Activated CD4-positive, alpha-beta T cell treated with anti-CD3 and anti-CD28 coated beads for 36 hours (primary cell): ENCODE measurements at regions not wholly inside any gene's neighbourhood (a gene's known extent, or its start where the extent isn't known, plus 50 kb on each side); places are given as distances from the start of the nearest gene placed in this dataset.

ENCODE experiments used
- ATAC-seq: fragments of 200-7000 bp; cut with Tn5 transposase; one replicate; pipeline ENCODE4 v1.10.0; 2021; ENCODE audit warnings: mild to moderate bottlenecking, moderate library complexity
- CTCF ChIA-PET: fragments of 350-600 bp; sonication (Branson Sonifier 250); formaldehyde crosslinking; loops from one replicate; lab custom pipeline; 2021; ENCODE audit warnings: antibody characterized with exemption; lab: Charles Lee
- POLR2A ChIA-PET: fragments of 350-600 bp; sonication (Branson Sonifier 250); formaldehyde crosslinking; loops from one replicate; lab custom pipeline; 2021; ENCODE audit warnings: antibody characterized with exemption, inconsistent platforms; lab: Charles Lee
- DNase-seq: peaks from one replicate; pipeline ENCODE4 v3.0.0-alpha.2; 2020
- H3K27ac Mint-ChIP-seq: one replicate; pipeline ENCODE4 v1.8.0; 2021; ENCODE audit warnings: mixed read lengths
- H3K27me3 Mint-ChIP-seq: one replicate; pipeline ENCODE4 v1.8.0; 2021; ENCODE audit warnings: mixed read lengths
- H3K36me3 Mint-ChIP-seq: one replicate; pipeline ENCODE4 v1.8.0; 2021; ENCODE audit warnings: low read depth, mixed read lengths
- H3K4me1 Mint-ChIP-seq: one replicate; pipeline ENCODE4 v1.8.0; 2021; ENCODE audit warnings: mixed read lengths
- H3K4me3 Mint-ChIP-seq: one replicate; pipeline ENCODE4 v1.8.0; 2021; ENCODE audit warnings: mild to moderate bottlenecking, moderate library complexity, mixed read lengths
- H3K9me3 Mint-ChIP-seq: one replicate; pipeline ENCODE4 v1.8.0; 2021; ENCODE audit warnings: low read depth, mixed read lengths
- intact Hi-C, 2 experiments: fragments of 100-400 bp; cut with DNase I in 1 of 2; cut with micrococcal nuclease in 1 of 2; formaldehyde crosslinking; loops; one replicate each; pipeline versions ENCODE4 v1.14.2 to v1.15.1; 2022 to 2024; cut with DNase I, micrococcal nuclease

GRCh38 chr11:116409238-116409637 lies 363.5 kb downstream of the BUD13 start:
- Mint-ChIP-seq H3K27me3 (peaks cover 5% of the 10 kb centered on the region), H3K27ac (no peak overlapping the region), H3K4me3 (no peak overlapping the region), H3K36me3 (no peaks in the 10 kb centered on the region), H3K9me3 (no peaks in the 10 kb centered on the region), H3K4me1 (no peaks in the 10 kb centered on the region)
- ATAC-seq, result no peak
- intact Hi-C loops, result no loop called here
- no peak for DNase-seq
- POLR2A ChIA-PET, result no interaction called here
- CTCF ChIA-PET, result no interaction called here

GRCh38 chr11:116406042-116406441 lies 366.7 kb downstream of the BUD13 start:
- H3K36me3 Mint-ChIP-seq, result no peaks in the 10 kb centered on the region
- H3K9me3 Mint-ChIP-seq, result no peaks in the 10 kb centered on the region
- H3K4me1 Mint-ChIP-seq, result no peaks in the 10 kb centered on the region
- ChIA-PET POLR2A (no interaction called here), CTCF (no interaction called here)
- peaks cover 2% of the 10 kb centered on the region for H3K27me3 Mint-ChIP-seq
- no peak overlapping the region for H3K4me3 Mint-ChIP-seq
- no peak for DNase-seq
- no peak for ATAC-seq
- intact Hi-C loops, result no loop called here
- H3K27ac Mint-ChIP-seq, result no peak overlapping the region

GRCh38 chr11:116404462-116404798 lies 368.4 kb downstream of the BUD13 start:
- POLR2A ChIA-PET, result no interaction called here
- Mint-ChIP-seq H3K9me3 (no peaks in the 10 kb centered on the region), H3K27ac (no peak overlapping the region), H3K4me3 (no peak overlapping the region), H3K27me3 (no peaks in the 10 kb centered on the region), H3K36me3 (no peaks in the 10 kb centered on the region), H3K4me1 (no peaks in the 10 kb centered on the region)
- intact Hi-C loops, result no loop called here
- CTCF ChIA-PET, result interaction anchor here (0.5 kb wide), 1 partner anchor 17 kb away, joined by 3 read pairs; no protein-coding TSS in a partner anchor
- ATAC-seq, result no peak
- DNase-seq, result no peak

GRCh38 chr11:116403794-116404461 lies 368.9 kb downstream of the BUD13 start:
- Mint-ChIP-seq H3K9me3 (no peaks in the 10 kb centered on the region), H3K4me3 (no peak overlapping the region), H3K27ac (no peak overlapping the region), H3K36me3 (no peaks in the 10 kb centered on the region), H3K4me1 (no peaks in the 10 kb centered on the region), H3K27me3 (no peaks in the 10 kb centered on the region)
- ATAC-seq (no peak), DNase-seq (no peak)
- CTCF ChIA-PET, result interaction anchor here (0.5 kb wide), 1 partner anchor 17 kb away, joined by 3 read pairs; no protein-coding TSS in a partner anchor
- POLR2A ChIA-PET, result no interaction called here
- intact Hi-C loops, result no loop called here

GRCh38 chr11:116400081-116400480 lies 372.7 kb downstream of the BUD13 start:
- ChIA-PET POLR2A (no interaction called here), CTCF (no interaction called here)
- H3K4me3 Mint-ChIP-seq, result no peak overlapping the region
- no peak overlapping the region for H3K27ac Mint-ChIP-seq
- H3K4me1 Mint-ChIP-seq, result no peaks in the 10 kb centered on the region
- no peaks in the 10 kb centered on the region for H3K27me3 Mint-ChIP-seq
- DNase-seq, result no peak
- intact Hi-C loops, result no loop called here
- no peak for ATAC-seq
- H3K9me3 Mint-ChIP-seq, result no peaks in the 10 kb centered on the region
- no peaks in the 10 kb centered on the region for H3K36me3 Mint-ChIP-seq

GRCh38 chr11:116397602-116398084 lies 375.1 kb downstream of the BUD13 start:
- no peak overlapping the region for H3K4me3 Mint-ChIP-seq
- no peaks in the 10 kb centered on the region for H3K9me3 Mint-ChIP-seq
- ChIA-PET CTCF (interaction anchor here (0.7 kb wide), 1 partner anchor 24 kb away, joined by 3 read pairs; no protein-coding TSS in a partner anchor), POLR2A (no interaction called here)
- no peak for DNase-seq
- no peak for ATAC-seq
- H3K4me1 Mint-ChIP-seq, result no peaks in the 10 kb centered on the region
- H3K27me3 Mint-ChIP-seq, result no peaks in the 10 kb centered on the region
- H3K36me3 Mint-ChIP-seq, result no peaks in the 10 kb centered on the region
- intact Hi-C loops, result no loop called here
- no peak overlapping the region for H3K27ac Mint-ChIP-seq

- Mint-ChIP-seq H3K4me3 (no peak overlapping the region), H3K36me3 (no peaks in the 10 kb centered on the region), H3K27me3 (no peaks in the 10 kb centered on the region), H3K27ac (no peak overlapping the region), H3K9me3 (no peaks in the 10 kb centered on the region), H3K4me1 (no peaks in the 10 kb centered on the region)
- ChIA-PET POLR2A (no interaction called here), CTCF (no interaction called here)
- intact Hi-C loops, result no loop called here
- DNase-seq (no peak), ATAC-seq (no peak)
Observed at GRCh38 chr11:116396331-116396730, 376.5 kb downstream of the BUD13 start.

GRCh38 chr11:116394022-116394421 lies 378.8 kb downstream of the BUD13 start:
- Mint-ChIP-seq H3K27ac (no peak overlapping the region), H3K4me3 (no peak overlapping the region), H3K4me1 (no peaks in the 10 kb centered on the region), H3K9me3 (no peaks in the 10 kb centered on the region), H3K36me3 (no peaks in the 10 kb centered on the region), H3K27me3 (no peaks in the 10 kb centered on the region)
- POLR2A ChIA-PET, result no interaction called here
- ATAC-seq (no peak), DNase-seq (no peak)
- intact Hi-C loops, result no loop called here
- CTCF ChIA-PET, result no interaction called here

- Mint-ChIP-seq H3K4me1 (no peaks in the 10 kb centered on the region), H3K27me3 (no peaks in the 10 kb centered on the region), H3K9me3 (no peaks in the 10 kb centered on the region), H3K36me3 (no peaks in the 10 kb centered on the region), H3K27ac (no peak overlapping the region), H3K4me3 (no peak overlapping the region)
- POLR2A ChIA-PET, result no interaction called here
- DNase-seq (no peak), ATAC-seq (no peak)
- CTCF ChIA-PET, result no interaction called here
- intact Hi-C loops, result no loop called here
Observed at GRCh38 chr11:116390963-116391362, 381.8 kb downstream of the BUD13 start.

GRCh38 chr11:116388146-116388545 lies 384.6 kb downstream of the BUD13 start:
- H3K4me3 Mint-ChIP-seq, result no peak overlapping the region
- H3K27me3 Mint-ChIP-seq, result no peaks in the 10 kb centered on the region
- ChIA-PET CTCF (interaction anchor here (0.6 kb wide), 1 partner anchor 40 kb away, joined by 3 read pairs; no protein-coding TSS in a partner anchor), POLR2A (no interaction called here)
- no peak for DNase-seq
- no peaks in the 10 kb centered on the region for H3K36me3 Mint-ChIP-seq
- ATAC-seq, result no peak
- no peaks in the 10 kb centered on the region for H3K9me3 Mint-ChIP-seq
- intact Hi-C loops, result no loop called here
- H3K27ac Mint-ChIP-seq, result no peak overlapping the region
- no peaks in the 10 kb centered on the region for H3K4me1 Mint-ChIP-seq

- H3K4me3 Mint-ChIP-seq, result no peak overlapping the region
- no peaks in the 10 kb centered on the region for H3K36me3 Mint-ChIP-seq
- intact Hi-C loops, result no loop called here
- H3K4me1 Mint-ChIP-seq, result no peaks in the 10 kb centered on the region
- no peaks in the 10 kb centered on the region for H3K9me3 Mint-ChIP-seq
- CTCF ChIA-PET, result interaction anchor here (0.6 kb wide), 1 partner anchor 40 kb away, joined by 3 read pairs; no protein-coding TSS in a partner anchor
- POLR2A ChIA-PET, result no interaction called here
- no peak for DNase-seq
- no peaks in the 10 kb centered on the region for H3K27me3 Mint-ChIP-seq
- H3K27ac Mint-ChIP-seq, result no peak overlapping the region
- no peak for ATAC-seq
Observed at GRCh38 chr11:116387641-116388040, 385.1 kb downstream of the BUD13 start.

- no peak for ATAC-seq
- ChIA-PET CTCF (no interaction called here), POLR2A (no interaction called here)
- Mint-ChIP-seq H3K9me3 (no peaks in the 10 kb centered on the region), H3K4me1 (no peaks in the 10 kb centered on the region), H3K27ac (no peak overlapping the region), H3K27me3 (peaks cover 6% of the 10 kb centered on the region), H3K4me3 (no peak overlapping the region), H3K36me3 (no peaks in the 10 kb centered on the region)
- intact Hi-C loops, result no loop called here
- no peak for DNase-seq
Observed at GRCh38 chr11:116386118-116386699, 386.6 kb downstream of the BUD13 start.
